T-cell (primary cell): ENCODE measurements at regions not wholly inside any gene's neighbourhood (a gene's known extent, or its start where the extent isn't known, plus 50 kb on each side); places are given as distances from the start of the nearest gene placed in this dataset.
"Not testable (repeated sequence)": the region's sequence is repeated elsewhere in the genome, so short reads cannot be mapped to it uniquely, and the experiment has no call there.

Experiments used
- ATAC-seq, 4 experiments: fragments of 200-7000 bp in 3 of 4; fragments of 150-1000 bp in 1 of 4; cut with Tn5 transposase; replicated peaks in 1 of 4; 1 replicate in 3 of 4; 2 replicates in 1 of 4; pipeline ENCODE4 v1.10.0; 2021; ENCODE audit warnings: moderate library complexity in 3 of 4, mild to moderate bottlenecking in 2 of 4, moderate number of reproducible peaks in 1 of 4
- CTCF ChIA-PET, 2 donors: fragments of 300-600 bp; sonication (Branson Sonifier 250); formaldehyde crosslinking; loops; one replicate each; lab custom pipeline; 2022; ENCODE audit warnings: antibody characterized with exemption in 2 of 2; lab: Charles Lee
- POLR2A ChIA-PET, 2 donors: fragments of 300-600 bp; sonication (Branson Sonifier 250); formaldehyde crosslinking; loops; one replicate each; lab custom pipeline; 2022; ENCODE audit warnings: antibody characterized with exemption in 2 of 2; lab: Charles Lee
- DNase-seq, 35 experiments: peaks; one replicate each; pipeline versions ENCODE4 v3.0.0 to v3.0.0-alpha.2; 2013 to 2023
- H3K27ac ChIP-seq: one replicate; pipeline ENCODE4 v1.5.1; 2013; ENCODE audit warnings: low read length
- H3K27me3 ChIP-seq, 2 experiments: replicated peaks in 1 of 2; 1 replicate in 1 of 2; 2 replicates in 1 of 2; pipeline versions ENCODE4 v1.6.1 to v1.7.0; 2013; ENCODE audit warnings: low read length in 1 of 2, mixed read lengths in 1 of 2; ENCODE audit not compliant: control insufficient read depth in 2 of 2, insufficient read depth in 2 of 2; ENCODE audit errors: extremely low read depth in 1 of 2
- H3K36me3 ChIP-seq, 2 donors: 1 replicate in 1 of 2; 2 replicates in 1 of 2; pipeline versions ENCODE4 v1.6.1 to v1.7.0; 2013; ENCODE audit warnings: low read length in 1 of 2; ENCODE audit not compliant: control insufficient read depth in 2 of 2, insufficient read depth in 1 of 2; ENCODE audit errors: extremely low read depth in 1 of 2
- H3K4me1 ChIP-seq, 2 experiments: 1 replicate in 1 of 2; 2 replicates in 1 of 2; pipeline versions ENCODE4 v1.6.1 to v1.7.0; 2013; ENCODE audit warnings: low read length in 2 of 2, mixed read lengths in 1 of 2; ENCODE audit not compliant: insufficient read depth in 2 of 2, control insufficient read depth in 1 of 2; ENCODE audit errors: extremely low read depth in 1 of 2
- H3K4me3 ChIP-seq, 2 donors: 1 replicate in 1 of 2; 2 replicates in 1 of 2; pipeline versions ENCODE4 v1.5.1 to v1.7.0; 2013; ENCODE audit warnings: mild to moderate bottlenecking in 2 of 2, low read length in 1 of 2, moderate library complexity in 1 of 2; ENCODE audit not compliant: control insufficient read depth in 1 of 2; ENCODE audit errors: extremely low read depth in 1 of 2
- H3K9me3 ChIP-seq: 2 replicates; pipeline ENCODE4 v1.7.0; 2013
- H3K27ac Mint-ChIP-seq, 2 donors: one replicate each; pipeline ENCODE4 v1.8.0; 2020 to 2021; ENCODE audit warnings: mild to moderate bottlenecking in 2 of 2, mixed read lengths in 2 of 2
- H3K27me3 Mint-ChIP-seq, 2 donors: one replicate each; pipeline ENCODE4 v1.8.0; 2021 to 2022; ENCODE audit warnings: mixed read lengths in 2 of 2
- H3K36me3 Mint-ChIP-seq: one replicate; pipeline ENCODE4 v1.8.0; 2021; ENCODE audit warnings: mixed read lengths
- H3K4me1 Mint-ChIP-seq, 3 donors: one replicate each; pipeline ENCODE4 v1.8.0; 2020 to 2022; ENCODE audit warnings: mixed read lengths in 3 of 3, mild to moderate bottlenecking in 1 of 3
- H3K4me3 Mint-ChIP-seq, 3 donors: one replicate each; pipeline ENCODE4 v1.8.0; 2020 to 2022; ENCODE audit warnings: mild to moderate bottlenecking in 3 of 3, mixed read lengths in 3 of 3, moderate library complexity in 3 of 3
- H3K9me3 Mint-ChIP-seq, 3 donors: one replicate each; pipeline ENCODE4 v1.8.0; 2020 to 2022; ENCODE audit warnings: mixed read lengths in 3 of 3
- WGBS: methylation state at CpG from one replicate; pipeline ENCODE4 v1.1.5; 2013; ENCODE audit warnings: missing lambda C conversion rate; ENCODE audit not compliant: insufficient coverage; 5-methylcytosine and 5-hydroxymethylcytosine counted together

- H3K9me3 Mint-ChIP-seq, result peaks cover 8 to 11% (median 9%) of the 10 kb centered on the region in 3 donors
- ATAC-seq (no peak), DNase-seq (no peak)
- H3K27ac Mint-ChIP-seq, result no peak overlapping the region
- H3K36me3 Mint-ChIP-seq, result no peaks in the 10 kb centered on the region
- 40% methylated on average over 1 of the region's 6 CpGs for WGBS
- Histone ChIP-seq H3K36me3 (no peaks in the 10 kb centered on the region), H3K27ac (no peak overlapping the region), H3K4me3 (no peak overlapping the region), H3K9me3 (no peaks in the 10 kb centered on the region), H3K4me1 (no peaks in the 10 kb centered on the region), H3K27me3 (no peaks in the 10 kb centered on the region)
- CTCF ChIA-PET, result no interaction called here
- no peak overlapping the region for H3K4me3 Mint-ChIP-seq
- no peaks in the 10 kb centered on the region for H3K27me3 Mint-ChIP-seq
- no peaks in the 10 kb centered on the region for H3K4me1 Mint-ChIP-seq
- POLR2A ChIA-PET, result no interaction called here
Observed at GRCh38 chr1:219324629-219325367, 151.1 kb downstream of the LYPLAL1 start.

DNA sequence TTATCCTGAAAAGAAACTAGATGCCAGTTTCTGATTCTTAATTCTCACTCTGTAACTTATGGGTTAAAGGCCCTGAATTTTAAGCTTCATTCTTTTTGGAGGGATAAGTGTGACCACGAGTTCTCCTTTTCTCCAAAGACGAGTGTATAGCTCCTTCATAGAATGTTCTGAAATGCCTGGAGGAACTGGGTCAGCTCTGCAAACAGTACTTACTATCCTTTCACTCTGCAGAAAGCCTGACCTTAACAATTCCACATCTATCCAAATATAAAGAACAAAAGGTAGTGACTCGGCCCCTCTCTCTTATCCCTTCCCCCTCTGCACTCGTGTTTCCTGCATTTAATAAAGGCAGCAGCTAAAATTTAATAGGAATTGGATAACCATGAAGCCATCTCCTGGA is 150.5 kb downstream of the LYPLAL1 start:
- no peaks in the 10 kb centered on the region for H3K36me3 ChIP-seq
- no CpG with 5 or more reads among the region's 4 CpGs for WGBS
- Mint-ChIP-seq H3K36me3 (no peaks in the 10 kb centered on the region), H3K4me3 (no peak overlapping the region), H3K27me3 (no peaks in the 10 kb centered on the region), H3K4me1 (no peaks in the 10 kb centered on the region), H3K9me3 (peaks cover 8 to 11% (median 9%) of the 10 kb centered on the region in 3 donors), H3K27ac (no peak overlapping the region)
- no peak for ATAC-seq
- no peak overlapping the region for H3K27ac ChIP-seq
- no peaks in the 10 kb centered on the region for H3K4me1 ChIP-seq
- DNase-seq, result no peak
- ChIA-PET CTCF (no interaction called here), POLR2A (no interaction called here)
- H3K27me3 ChIP-seq, result no peaks in the 10 kb centered on the region
- no peak overlapping the region for H3K4me3 ChIP-seq
- no peaks in the 10 kb centered on the region for H3K9me3 ChIP-seq

DNA sequence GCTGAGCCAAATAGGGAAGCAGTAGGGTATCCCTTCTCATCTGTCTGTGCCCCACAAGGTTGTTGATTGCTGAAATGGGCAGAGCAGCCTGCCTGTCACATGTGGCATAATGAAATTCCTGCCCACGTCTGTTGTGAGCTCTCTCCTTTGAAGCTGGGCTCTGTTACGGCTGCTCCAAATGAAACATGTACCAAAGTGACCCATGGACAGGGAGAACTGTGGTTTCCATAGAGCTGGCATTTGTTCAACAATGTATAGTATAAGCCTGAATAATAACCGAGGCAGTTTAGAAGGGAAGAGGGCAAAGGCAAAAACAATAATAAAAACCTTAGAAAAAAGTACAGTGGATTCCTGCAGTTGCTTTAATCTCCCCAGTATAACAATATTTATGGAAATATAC is 149.7 kb downstream of the LYPLAL1 start:
- no peak for ATAC-seq
- H3K36me3 Mint-ChIP-seq, result no peaks in the 10 kb centered on the region
- no peaks in the 10 kb centered on the region for H3K4me1 Mint-ChIP-seq
- 69% methylated on average over 2 of the region's 3 CpGs for WGBS
- no peak overlapping the region for H3K27ac Mint-ChIP-seq
- H3K4me3 ChIP-seq, result no peak overlapping the region
- H3K4me3 Mint-ChIP-seq, result no peak overlapping the region
- no peak overlapping the region for H3K27ac ChIP-seq
- no peaks in the 10 kb centered on the region for H3K9me3 ChIP-seq
- no peaks in the 10 kb centered on the region for H3K27me3 ChIP-seq
- POLR2A ChIA-PET, result no interaction called here
- no peaks in the 10 kb centered on the region for H3K36me3 ChIP-seq
- no peaks in the 10 kb centered on the region for H3K4me1 ChIP-seq
- CTCF ChIA-PET, result no interaction called here
- no peaks in the 10 kb centered on the region for H3K27me3 Mint-ChIP-seq
- DNase-seq, result no peak
- peaks cover 8 to 15% (median 9%) of the 10 kb centered on the region in 3 donors for H3K9me3 Mint-ChIP-seq

GRCh38 chr1:219322766-219323165 is 149.1 kb downstream of the LYPLAL1 start:
- CTCF ChIA-PET, result no interaction called here
- Mint-ChIP-seq H3K9me3 (peaks cover 2 to 10% (median 3%) of the 10 kb centered on the region in 3 donors), H3K4me1 (no peaks in the 10 kb centered on the region)

GRCh38 chr1:219320563-219320962 is 146.9 kb downstream of the LYPLAL1 start:
- POLR2A ChIA-PET, H3K36me3 ChIP-seq, H3K27ac Mint-ChIP-seq, H3K4me3 ChIP-seq, H3K27ac ChIP-seq, H3K36me3 Mint-ChIP-seq, DNase-seq, ATAC-seq, H3K4me1 ChIP-seq, H3K27me3 Mint-ChIP-seq, H3K4me1 Mint-ChIP-seq, H3K4me3 Mint-ChIP-seq, H3K9me3 ChIP-seq, CTCF ChIA-PET, H3K27me3 ChIP-seq: not testable (repeated sequence)
- 100% methylated on average over 1 of the region's 5 CpGs for WGBS
- H3K9me3 Mint-ChIP-seq, result peaks cover 4 to 14% (median 11%) of the 10 kb centered on the region in 3 donors

More at GRCh38 chr1:219322766-219323165, 149.1 kb downstream of the LYPLAL1 start:
- Histone ChIP-seq H3K27me3 (no peaks in the 10 kb centered on the region), H3K9me3 (no peaks in the 10 kb centered on the region), H3K4me1 (no peaks in the 10 kb centered on the region), H3K27ac (no peak overlapping the region), H3K36me3 (no peaks in the 10 kb centered on the region), H3K4me3 (no peak overlapping the region)
- peaks cover 0 to 1% of the 10 kb centered on the region in 2 donors for H3K27me3 Mint-ChIP-seq
- DNase-seq (no peak), ATAC-seq (no peak)
- WGBS, result no CpG with 5 or more reads among the region's 3 CpGs
- H3K4me3 Mint-ChIP-seq, result no peak overlapping the region
- no peaks in the 10 kb centered on the region for H3K36me3 Mint-ChIP-seq
- POLR2A ChIA-PET, result no interaction called here
- H3K27ac Mint-ChIP-seq, result no peak overlapping the region

GRCh38 chr1:219318826-219319225 is 145.1 kb downstream of the LYPLAL1 start:
- ChIA-PET POLR2A (no interaction called here), CTCF (no interaction called here)
- H3K27ac ChIP-seq, result no peak overlapping the region
- Mint-ChIP-seq H3K4me3 (no peak overlapping the region), H3K27me3 (peaks cover 0 to 1% of the 10 kb centered on the region in 2 donors), H3K36me3 (peaks cover 5% of the 10 kb centered on the region), H3K4me1 (no peaks in the 10 kb centered on the region), H3K27ac (no peak overlapping the region), H3K9me3 (peaks cover 4 to 19% (median 13%) of the 10 kb centered on the region in 3 donors)
- H3K27me3 ChIP-seq, result no peaks in the 10 kb centered on the region
- ATAC-seq, result no peak
- DNase-seq, result no peak
- H3K9me3 ChIP-seq, result no peaks in the 10 kb centered on the region
- WGBS, result no CpG with 5 or more reads among the region's 4 CpGs
- no peaks in the 10 kb centered on the region for H3K4me1 ChIP-seq
- no peak overlapping the region for H3K4me3 ChIP-seq
- no peaks in the 10 kb centered on the region for H3K36me3 ChIP-seq
